D721Med (cell line): ENCODE measurements at regions not wholly inside any gene's neighbourhood (a gene's known extent, or its start where the extent isn't known, plus 50 kb on each side); places are given as distances from the start of the nearest gene placed in this dataset.

Experiments
- DNase-seq: peaks from one replicate; pipeline ENCODE4 v3.0.0; 2011; ENCODE audit warnings: low spot score; ENCODE audit not compliant: insufficient read length
- FAIRE-seq: peaks from 2 replicates; lab custom pipeline; 2011; peaks lifted over from hg19 to GRCh38; lab: Jason Lieb, UNC
- CTCF ChIP-seq: IDR thresholded peaks from 2 replicates; pipeline ENCODE4 v1.5.1; 2012; ENCODE audit warnings: mild to moderate bottlenecking, control low read depth; ENCODE audit not compliant: insufficient read depth; ENCODE audit errors: missing control alignments

DNA sequence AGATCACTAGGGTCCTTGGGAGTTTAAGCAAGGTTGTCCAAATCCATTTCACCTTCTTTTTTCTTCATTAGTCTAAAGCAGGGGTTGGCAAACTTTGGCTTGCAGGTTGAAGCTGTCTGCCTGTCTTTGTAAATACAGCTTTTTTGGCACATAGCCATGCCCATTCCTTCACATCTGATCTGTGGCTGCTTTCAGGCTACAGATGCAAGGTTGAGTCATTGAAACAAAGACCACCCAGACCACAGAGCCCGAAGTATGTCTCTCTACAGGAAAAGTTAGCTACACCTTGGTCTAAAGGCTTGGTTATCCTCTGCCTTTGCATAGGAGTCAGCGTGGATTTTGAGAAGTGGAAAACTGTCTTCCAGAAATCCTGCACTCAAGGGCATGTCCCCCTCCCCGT, 238.1 kb upstream of the STS start:
- DNase-seq = no peak
- no peak for TF ChIP-seq CTCF
- FAIRE-seq = no peak

- DNase-seq (no peak), FAIRE-seq (no peak)
- TF ChIP-seq CTCF = no peak
Observed at GRCh38 chrX:6906608-6907007, 240.9 kb upstream of the STS start.

DNA sequence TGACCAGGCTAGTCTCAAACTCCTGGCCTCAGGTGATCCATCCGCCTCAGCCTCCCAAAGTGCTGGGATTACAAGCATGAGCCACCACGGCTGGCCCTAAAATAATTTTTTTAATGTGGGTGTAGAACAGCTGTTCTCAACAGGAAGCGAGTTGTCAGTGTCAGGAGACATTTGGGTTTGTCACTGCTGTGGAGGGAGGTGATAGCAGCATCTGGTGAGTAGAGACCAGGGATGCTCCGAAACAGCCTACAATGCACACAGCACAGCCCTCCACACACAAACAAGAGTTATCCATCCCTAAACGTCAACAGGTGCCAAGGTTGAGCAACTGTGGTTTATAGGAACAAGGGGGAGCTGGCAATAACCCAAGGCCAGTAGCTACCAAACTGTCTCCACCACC, 243.4 kb upstream of the STS start:
- no peak for TF ChIP-seq CTCF
- DNase-seq (no peak), FAIRE-seq (no peak)

- DNase-seq (no peak), FAIRE-seq (no peak)
- TF ChIP-seq CTCF = no peak
Observed at GRCh38 chrX:6898371-6898770, 249.1 kb upstream of the STS start.

DNA sequence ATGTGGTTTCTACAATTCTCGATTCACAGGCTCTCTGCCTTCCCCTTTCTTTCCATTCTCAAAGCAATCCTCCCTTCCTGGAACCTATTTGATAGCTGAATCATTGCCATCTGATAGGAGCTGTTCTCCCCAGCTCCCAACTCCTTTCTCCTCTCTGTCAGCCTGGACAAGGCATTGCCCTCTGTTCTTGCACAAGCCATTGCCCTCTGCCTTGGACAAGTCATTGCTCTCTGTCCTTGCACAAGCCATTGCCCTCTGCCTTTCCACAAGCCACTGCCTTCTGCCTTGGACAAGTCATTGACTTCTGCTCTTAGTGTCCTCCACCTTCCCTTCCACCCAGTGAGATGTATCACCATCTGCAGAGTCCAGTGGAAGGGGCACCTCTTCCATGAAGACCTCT, 256.1 kb upstream of the STS start:
- TF ChIP-seq CTCF = no peak
- no peak for DNase-seq
- FAIRE-seq = no peak

- DNase-seq = no peak
- FAIRE-seq = no peak
Observed at GRCh38 chrX:6890544-6891261, 256.8 kb upstream of the STS start.

GRCh38 chrX:6885909-6886308, 261.6 kb upstream of the STS start:
- TF ChIP-seq CTCF = no peak
- no peak for FAIRE-seq
- no peak for DNase-seq

More at GRCh38 chrX:6890544-6891261, 256.8 kb upstream of the STS start:
- no peak for TF ChIP-seq CTCF
